GM18868 (cell line): ENCODE measurements at regions not wholly inside any gene's neighbourhood (a gene's known extent, or its start where the extent isn't known, plus 50 kb on each side); places are given as distances from the start of the nearest gene placed in this dataset.

ENCODE experiments used
- ATAC-seq: cut with Tn5 transposase; IDR thresholded peaks from one replicate; pipeline ENCODE4 v1.9.1; 2021; ENCODE audit warnings: mild to moderate bottlenecking, moderate library complexity; ENCODE audit not compliant: unreplicated experiment

DNA sequence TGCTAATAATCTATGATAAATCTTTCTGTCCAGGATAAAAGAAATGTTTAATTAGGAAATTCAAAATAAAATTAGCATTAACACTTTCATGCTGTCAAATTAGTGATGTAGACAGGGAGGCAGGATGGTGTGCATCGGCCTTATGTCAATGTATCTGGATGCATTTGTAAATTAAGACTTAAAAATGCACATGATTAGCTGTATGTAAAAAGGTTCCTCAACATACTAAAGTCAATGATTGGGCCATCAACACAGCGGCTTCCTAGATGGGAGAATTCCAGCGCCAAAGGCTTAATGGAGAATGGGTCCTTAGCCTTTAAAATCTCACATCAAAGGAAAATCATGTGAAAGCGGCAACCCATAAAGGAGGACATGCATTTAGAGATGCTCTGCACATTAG is 77.5 kb upstream of the ZEB2 start:
- ATAC-seq, result no peak

DNA sequence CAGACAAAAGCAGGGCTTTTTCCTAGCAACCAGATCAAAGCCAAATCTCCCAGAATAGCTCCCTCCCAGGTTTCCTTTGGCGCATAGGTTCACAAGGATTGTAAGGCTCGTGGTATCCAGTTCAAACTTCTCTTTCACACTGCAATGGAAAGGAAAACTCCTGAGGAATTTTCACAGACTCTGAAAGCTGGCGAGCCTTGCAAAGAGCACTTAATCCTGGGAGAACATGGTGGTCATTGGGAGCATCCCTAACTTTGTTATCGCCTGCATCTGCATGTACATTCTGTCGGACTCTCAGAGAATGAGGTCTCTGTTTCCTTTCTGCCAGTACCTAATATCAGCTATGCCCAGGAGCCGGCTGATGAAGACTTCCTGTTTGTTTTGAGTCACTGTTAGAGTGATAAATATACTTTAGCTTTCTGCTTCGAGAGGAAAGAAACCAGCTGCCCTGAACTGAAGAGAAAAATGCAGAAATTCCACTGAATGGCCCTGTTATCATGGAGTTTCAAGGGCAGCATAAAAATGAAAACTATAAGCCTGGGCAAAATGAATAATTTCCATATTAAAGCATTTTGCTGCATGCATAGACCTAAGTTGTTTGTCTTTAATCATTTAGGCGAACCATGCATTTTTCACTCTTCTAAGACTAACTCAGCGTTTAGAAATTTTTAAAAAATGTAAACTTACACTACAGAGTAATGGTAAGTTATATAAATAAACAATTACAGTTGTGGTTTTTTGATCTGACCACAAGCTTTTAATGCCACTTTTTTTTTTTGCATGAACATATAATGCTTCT is 76.4 kb upstream of the ZEB2 start:
- peak; percentile 98 for ATAC-seq

DNA sequence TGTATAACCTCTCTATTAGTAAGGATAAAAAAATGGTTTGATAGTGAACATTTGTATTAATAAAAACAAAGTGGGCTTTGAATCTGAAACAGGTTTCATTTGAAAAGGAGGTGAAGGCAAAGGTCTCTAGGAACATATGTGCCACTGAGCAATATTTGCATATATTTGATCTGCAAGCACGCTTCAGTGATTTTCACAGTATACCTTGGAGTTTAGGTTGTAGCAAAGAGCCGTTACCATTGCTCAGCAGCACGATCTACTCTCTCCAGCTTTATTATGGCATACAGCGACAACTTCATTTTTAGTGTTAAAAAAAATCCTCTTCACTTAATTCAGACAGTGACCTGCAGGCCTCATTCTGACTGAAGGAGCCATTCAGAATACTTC is 75.8 kb upstream of the ZEB2 start:
- ATAC-seq, result peak; percentile 41

DNA sequence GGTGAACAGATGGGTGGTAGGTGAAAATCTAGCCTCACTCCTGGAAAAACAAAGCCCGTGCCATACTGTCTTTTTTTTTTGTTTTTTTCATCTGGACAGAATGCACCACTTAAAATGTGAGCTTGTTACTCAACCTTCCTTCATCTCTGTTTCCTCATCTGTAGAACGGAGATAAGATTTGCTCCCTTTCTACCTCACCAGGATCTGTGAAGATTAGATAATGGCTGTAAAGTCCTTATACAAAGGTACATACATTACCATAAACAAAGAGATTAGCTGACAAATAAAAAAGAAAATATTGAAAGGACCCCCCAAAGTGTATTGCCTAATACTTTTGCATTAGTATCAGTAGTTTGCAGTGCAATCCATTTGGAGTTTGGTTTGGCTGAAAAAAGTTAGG is 75.4 kb upstream of the ZEB2 start:
- ATAC-seq, result no peak

DNA sequence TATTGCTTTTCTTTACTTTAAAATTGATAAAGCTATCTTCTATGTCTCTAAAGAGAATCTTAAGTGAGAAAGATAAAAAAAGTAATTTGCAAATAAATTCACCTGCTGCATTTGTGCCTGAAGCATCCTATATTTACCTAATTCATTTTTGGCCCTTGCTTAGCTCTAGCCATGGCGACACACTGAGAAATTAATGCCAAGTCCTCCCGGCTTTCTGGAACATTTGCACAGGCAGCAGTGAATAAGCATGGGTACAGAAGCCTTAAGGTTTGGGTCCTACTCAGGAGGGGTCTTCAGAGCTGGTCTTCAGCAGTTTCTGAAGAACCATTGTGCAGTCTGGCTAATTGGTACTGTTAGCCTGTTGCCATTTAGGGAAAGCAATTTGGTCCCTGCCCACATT is 73.9 kb upstream of the ZEB2 start:
- no peak for ATAC-seq

DNA sequence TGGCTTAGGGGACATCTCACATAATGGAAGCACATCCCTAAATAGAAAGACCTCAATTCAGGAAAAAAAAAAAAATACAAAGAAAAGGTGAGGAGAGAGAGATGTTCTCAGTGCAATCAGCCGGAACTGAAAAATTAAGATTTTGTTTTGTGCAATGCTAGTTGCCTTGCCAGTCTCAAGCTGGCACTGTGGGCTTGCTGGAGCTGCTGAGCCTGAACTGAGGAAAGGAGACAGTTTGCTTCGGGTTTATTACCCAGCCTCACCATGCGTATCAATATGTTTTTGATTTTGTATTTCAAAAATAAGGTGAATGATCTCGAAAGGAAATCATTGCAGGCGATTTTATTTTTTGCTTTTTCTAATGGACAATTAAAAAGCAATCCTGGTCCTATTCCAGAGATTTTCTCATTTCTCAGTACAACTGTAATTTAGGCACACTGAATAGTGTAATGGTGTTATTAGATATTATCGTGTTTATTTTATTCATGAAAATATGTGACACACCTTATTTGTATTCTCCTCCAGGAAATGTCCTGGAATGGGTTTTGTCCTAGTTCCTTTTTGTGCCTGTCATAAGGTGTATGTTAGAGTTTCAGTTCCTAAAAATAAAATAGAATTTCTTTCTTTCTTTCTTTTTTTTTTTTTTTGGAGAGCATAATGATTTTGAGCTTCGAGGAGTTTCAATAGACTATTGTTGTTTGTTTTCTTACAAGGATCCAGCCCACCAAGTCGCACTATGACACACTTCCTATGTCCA is 72.8 kb upstream of the ZEB2 start:
- no peak for ATAC-seq

DNA sequence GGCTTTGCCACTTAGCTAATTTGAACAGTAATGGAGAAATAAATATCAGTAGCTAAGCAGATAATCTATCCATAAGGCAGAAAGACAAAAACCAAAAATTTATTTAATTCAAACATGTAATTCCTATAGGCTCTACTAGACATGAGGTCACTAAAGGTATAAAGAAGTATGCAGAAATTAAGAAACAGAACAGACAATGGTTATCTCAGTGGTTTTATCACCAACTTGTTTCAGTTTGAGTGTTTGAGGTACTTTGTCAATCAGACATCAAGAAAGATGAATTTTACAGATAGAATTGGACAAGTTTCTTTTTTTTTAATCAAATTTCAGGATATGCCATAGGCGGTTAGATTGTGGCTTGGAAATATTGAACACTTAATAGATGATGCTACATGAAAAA is 67.4 kb upstream of the ZEB2 start:
- ATAC-seq, result no peak

DNA sequence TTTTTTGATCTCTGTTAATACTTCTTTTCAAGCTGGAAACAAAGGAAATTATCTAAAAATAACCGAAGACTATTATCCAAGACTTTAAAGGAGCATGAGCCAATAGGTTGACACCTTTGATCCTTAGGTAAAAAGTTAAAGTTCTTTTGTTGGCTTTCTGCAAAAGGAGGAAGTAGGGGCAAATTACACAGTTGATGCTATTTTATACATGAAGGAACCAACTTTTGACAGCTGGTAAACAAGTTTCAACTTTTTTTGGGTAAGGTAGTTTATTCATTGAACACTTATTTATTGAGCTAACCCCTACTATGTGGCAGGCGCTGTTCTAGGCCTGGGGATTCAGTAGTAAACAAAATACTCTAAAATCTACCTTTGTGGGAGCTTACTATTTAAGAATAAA is 66.6 kb upstream of the ZEB2 start:
- ATAC-seq, result no peak

DNA sequence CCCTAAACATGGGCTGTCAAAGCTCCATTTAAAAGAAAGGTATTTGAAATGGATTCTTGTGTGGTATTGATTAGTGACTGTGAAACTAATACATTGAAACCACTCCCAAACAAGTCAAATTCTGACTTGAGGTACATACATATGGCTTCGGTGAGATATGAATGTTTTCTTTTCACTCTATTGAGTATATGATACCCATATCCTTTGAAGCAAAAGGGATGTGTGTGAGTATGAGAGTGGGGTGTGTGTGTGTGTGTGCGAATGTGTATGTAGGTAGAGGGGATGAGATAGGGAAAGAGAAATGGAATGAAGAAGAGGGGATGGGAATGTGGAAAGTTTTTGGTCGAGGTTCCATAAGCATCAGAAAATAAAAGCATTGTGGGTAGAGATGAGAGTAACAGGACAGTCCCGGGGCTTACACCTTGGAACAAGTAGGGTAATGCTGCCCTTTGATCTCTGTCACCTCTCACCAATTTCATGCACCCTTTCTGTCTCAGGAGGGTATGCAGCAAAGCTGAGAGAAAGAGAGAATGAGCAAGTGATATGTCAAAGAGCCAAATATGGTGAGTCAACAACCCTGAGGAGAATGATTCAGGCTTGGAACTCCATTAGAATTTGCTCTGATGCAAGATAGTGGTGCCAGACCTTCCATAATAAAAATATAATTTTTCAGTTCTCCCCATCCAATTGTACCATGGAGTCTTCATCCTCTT is 64.0 kb upstream of the ZEB2 start:
- no peak for ATAC-seq

DNA sequence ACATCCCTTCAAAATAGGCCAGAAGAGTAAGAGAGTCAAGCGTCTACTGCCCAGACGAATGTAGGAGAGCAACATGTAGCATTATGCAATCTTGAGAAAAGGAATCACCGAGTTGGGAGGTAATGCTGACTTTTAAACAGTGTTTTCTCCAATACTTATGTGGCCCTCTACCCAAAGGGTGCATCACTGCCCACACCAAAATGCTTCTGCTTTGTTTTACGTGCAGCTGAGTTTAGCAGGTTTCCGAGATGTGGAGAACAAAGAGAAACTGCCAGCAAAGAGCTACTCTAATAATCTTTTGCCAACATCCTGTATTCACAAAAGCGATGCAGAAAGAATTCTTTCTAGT is 63.4 kb upstream of the ZEB2 start:
- ATAC-seq, result no peak

DNA sequence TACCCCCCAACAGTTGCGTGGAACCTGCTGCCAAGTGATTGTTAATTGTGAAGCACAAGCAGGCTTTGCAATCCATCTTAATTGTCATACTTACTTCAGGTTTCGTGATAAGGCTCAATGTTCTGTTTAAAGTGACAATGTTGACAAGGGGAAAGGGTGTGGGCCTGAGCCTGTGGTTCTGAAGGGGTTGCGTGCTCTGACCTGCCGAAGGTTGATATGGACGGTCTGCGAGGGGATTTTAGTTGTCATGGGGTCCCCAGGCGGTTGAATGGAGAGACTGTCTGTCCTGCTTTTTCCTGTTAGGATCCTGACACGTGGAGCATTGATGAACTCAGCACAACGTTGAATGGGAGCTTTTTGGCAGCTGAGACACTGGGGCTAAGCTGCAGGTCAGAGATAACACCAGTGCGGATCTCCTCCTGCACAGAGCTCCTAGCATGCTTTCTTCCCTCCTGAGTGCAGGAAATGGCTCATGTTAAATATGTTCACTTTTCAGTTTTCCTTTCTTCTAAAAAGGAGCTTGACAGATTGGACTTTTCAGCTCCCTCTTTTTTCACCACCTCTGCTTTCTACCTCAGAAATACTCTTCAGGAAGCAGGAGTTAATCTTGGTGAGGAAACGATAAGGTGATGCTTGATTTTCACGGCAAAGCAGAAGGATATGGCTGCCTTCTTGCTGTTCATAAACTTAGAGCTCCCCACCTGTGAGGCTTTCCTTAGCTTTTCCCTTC is 62.9 kb upstream of the ZEB2 start:
- ATAC-seq, result no peak

DNA sequence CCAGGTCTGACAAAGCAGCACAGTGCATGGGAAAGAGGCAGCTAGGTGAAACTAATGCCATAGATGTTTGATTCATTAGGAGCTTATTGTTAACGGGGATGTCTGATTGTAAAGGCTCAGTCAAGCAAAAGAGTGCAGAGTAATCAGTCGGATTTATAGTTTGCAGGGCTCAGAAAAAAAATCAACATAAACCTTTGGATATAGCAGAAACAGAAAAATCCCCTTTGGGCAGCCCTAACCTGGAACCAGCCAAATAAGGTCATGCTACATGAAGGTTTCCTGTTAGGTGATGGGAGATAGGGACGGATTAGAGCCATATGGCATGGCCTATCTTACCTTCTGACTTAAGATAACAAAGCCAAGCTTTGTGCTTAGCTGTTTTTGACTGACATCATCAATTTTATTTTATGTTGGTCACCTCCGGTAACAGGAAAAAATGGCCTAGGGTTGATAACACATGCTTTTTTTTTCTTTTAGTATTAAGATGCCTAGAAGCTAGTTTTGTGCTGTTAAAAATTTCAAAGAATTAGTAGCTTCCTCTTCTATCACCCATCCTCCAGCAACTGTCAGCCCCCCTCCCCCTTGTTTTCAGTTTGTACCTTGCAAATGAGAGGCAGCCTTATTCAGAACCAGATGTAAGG is 60.7 kb upstream of the ZEB2 start:
- no peak for ATAC-seq

DNA sequence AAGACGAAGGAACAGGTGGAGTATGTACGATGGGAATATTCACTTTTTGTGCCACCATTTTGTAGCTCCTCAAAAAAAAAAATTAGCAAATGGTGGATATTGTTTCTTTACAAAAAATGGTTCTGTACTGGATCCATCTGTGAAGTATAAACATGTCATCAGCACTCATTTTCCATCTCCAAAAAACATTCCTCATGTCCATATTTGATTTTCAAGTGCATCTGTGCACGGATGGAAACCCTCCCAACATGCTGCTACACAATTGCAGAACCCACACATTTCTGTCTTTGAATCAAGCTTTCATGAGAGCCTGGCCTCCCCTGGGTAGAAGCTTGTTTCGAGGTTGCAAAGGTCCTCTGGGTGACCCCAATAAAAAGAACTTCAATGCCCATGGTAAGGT is 59.6 kb upstream of the ZEB2 start:
- ATAC-seq, result no peak

DNA sequence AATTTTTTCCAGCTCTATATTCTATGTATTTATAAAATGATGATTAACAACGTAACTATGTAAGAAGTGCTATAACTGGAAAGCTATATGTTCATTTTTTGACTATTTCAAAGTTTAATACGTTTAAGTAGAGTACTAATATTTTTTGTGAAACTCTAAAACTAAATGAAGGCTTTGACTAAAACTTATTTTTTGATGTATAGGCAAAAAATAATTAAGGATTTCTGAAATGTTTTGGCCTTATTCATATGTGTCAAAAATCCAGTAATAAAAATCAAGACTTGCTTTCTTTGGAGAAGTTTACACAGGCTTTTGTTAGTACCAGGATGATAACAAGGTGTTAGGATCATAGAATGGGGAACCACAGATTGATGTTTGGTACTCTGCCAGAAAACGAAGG is 58.2 kb upstream of the ZEB2 start:
- no peak for ATAC-seq

DNA sequence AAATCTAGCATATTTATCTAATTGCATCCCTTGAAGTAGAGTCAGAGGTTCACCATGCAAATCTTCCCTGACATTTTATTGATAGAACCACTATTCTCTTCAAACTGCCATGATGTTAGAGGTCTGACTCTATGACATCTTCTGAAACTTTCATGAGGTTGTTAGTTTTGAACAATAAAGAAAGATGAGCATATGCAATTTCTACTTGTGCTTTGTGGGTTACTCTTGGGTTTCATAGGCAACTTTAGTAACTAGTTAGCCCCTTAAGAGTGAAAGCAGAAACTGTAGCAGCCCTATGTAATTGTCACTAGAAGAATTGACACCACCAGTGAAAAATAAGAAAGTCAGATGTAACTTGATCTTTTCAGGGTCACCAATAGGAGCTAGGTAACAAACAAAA is 53.1 kb upstream of the ZEB2 start:
- peak; percentile 80 for ATAC-seq

DNA sequence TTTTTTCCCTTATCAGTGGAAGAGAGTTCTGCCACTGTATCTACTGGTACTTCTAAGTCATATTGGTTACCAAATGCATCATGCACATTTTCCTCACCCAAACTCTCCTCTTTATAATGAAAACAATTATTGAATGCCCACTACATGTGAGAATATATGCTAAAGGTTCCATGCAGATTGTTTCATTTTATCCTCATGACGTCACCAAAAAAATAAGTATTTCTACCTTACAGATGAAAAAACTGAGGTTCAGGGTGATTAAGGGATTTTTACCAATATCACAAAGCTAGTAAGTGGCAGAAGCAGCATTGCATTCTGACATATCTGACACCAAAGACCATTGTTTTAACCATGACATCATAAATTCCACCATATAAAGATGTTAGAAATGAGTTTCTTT is 51.9 kb upstream of the ZEB2 start:
- no peak for ATAC-seq

DNA sequence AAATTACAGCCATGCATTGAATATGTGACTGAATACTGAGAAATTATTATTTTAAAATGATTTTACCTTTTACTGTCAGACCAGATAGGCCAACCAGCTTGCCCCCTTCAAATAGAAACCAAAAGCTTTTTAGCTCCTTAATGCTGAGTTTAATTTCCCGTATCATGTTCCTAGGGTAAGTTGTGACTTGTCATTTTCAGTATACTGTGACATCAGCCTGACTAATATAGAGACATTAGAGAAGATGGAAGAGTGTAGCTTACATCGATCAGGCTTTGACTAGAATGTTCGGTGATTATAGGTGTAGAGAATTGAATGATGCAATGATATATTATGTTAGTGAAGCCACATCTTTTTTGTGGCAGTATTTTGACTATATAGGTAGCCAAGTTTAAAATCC is 50.6 kb upstream of the ZEB2 start:
- no peak for ATAC-seq
